ENCODE measurements at regions not wholly inside any gene's neighbourhood (a gene's known extent, or its start where the extent isn't known, plus 50 kb on each side); places are given as distances from the start of the nearest gene placed in this dataset.

DNA sequence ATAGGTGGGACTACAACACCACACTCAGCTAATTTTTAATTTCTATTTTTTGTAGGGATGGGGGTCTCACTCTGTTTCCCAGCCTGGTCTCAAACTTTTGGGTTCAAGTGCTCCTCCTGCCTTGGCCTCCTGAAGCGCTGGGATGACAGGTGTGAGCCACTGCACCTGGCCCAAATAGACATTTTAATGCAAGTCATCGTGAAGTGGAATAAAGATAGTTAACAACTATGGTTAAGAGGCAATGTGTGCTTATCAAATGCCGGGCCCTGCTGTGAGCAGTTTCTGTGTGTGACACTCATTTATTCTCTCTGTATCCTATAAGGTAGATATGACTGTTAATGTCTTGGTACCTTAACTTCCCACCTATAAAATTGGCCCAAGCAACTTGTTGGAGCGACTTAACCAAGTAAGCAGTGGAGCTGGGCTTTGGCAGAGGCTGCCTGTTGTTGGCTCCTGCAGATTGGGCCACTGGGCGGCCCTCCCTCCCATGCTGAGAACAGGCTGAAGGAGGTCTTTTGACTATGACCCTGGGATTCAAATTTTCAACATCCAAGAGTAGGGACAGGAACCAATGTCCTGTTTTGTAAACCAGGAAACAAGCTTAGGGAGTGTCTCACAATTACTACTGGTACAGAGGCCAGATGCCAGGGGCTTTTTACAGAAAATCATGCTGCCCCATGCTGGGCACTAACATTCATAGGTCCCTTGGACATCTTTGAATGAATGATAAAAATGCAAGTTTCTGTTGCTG is 450.7 kb downstream of the TSHZ3 start:
- no peaks in the 10 kb centered on the region for H3K4me1 ChIP-seq (ENCODE audit: insufficient read depth, low read length, poor library complexity, severe bottlenecking)
- H2AFZ ChIP-seq (ENCODE audit: low read length): no peak overlapping the region
- ChIA-PET POLR2A (interaction anchor here (0.6 kb wide), 1 partner anchor 1060 kb away, joined by 4 read pairs; no protein-coding TSS in a partner anchor), CTCF (ENCODE audit: unreplicated experiment) (no interaction called here)
- H3K4me3 ChIP-seq (ENCODE audit: low read depth, low read length, poor library complexity, severe bottlenecking): no peak overlapping the region
- no peaks in the 10 kb centered on the region for H4K20me1 ChIP-seq (ENCODE audit: insufficient read depth, low read length)
- no peak overlapping the region for H3K27ac ChIP-seq (ENCODE audit: low read depth, low read length, poor library complexity, severe bottlenecking)
- H3K79me2 ChIP-seq (ENCODE audit: insufficient read depth, low read depth, low read length): no peaks in the 10 kb centered on the region
- no TSS peak for BruUV-seq (replicated peaks)
- TF ChIP-seq, protein P1, sequence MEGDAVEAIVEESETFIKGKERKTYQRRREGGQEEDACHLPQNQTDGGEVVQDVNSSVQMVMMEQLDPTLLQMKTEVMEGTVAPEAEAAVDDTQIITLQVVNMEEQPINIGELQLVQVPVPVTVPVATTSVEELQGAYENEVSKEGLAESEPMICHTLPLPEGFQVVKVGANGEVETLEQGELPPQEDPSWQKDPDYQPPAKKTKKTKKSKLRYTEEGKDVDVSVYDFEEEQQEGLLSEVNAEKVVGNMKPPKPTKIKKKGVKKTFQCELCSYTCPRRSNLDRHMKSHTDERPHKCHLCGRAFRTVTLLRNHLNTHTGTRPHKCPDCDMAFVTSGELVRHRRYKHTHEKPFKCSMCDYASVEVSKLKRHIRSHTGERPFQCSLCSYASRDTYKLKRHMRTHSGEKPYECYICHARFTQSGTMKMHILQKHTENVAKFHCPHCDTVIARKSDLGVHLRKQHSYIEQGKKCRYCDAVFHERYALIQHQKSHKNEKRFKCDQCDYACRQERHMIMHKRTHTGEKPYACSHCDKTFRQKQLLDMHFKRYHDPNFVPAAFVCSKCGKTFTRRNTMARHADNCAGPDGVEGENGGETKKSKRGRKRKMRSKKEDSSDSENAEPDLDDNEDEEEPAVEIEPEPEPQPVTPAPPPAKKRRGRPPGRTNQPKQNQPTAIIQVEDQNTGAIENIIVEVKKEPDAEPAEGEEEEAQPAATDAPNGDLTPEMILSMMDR (conservative IDR thresholded peaks at IDR 0.05; ENCODE audit: low read length): no peak
- TF ChIP-seq EZH2phosphoT487 (IDR thresholded peaks at IDR 0.05; ENCODE audit: borderline replicate concordance, low read depth, low read length): no peak
- H3K9me2 ChIP-seq (ENCODE audit: insufficient read depth, low read length): no peaks in the 10 kb centered on the region
- H3K4me2 ChIP-seq (ENCODE audit: low read length): no peak overlapping the region
- DNase-seq (ENCODE audit: low spot score): peak; percentile 0
- no peaks in the 10 kb centered on the region for H3K9me3 ChIP-seq (ENCODE audit: low read length)
- H3K36me3 ChIP-seq (ENCODE audit: insufficient read depth, low read length): no peaks in the 10 kb centered on the region
- intact Hi-C loops (cut with micrococcal nuclease; ENCODE audit: unreplicated experiment): no loop called here

DNA sequence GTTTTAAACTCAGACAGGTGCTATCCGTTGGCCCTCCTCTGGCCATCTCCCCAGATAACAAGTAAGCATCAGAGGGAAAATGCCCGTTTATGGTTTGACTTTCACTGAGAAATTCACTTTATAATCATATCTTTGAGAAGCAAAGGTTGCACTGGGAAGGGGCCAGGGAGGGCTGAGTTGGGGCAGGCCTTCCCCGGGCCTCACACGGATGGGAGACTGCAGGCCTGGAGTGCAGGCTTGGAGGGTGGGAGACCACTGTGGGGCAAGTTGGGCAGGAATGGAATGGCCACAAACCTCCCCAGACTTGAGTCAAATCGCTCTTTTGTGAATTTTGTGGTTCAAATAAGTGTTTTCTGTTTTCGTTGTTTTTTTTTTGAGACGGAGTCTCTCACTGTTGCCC is 451.7 kb downstream of the TSHZ3 start:
- H3K4me3 ChIP-seq (ENCODE audit: low read depth, low read length, poor library complexity, severe bottlenecking): no peak overlapping the region
- H3K79me2 ChIP-seq (ENCODE audit: insufficient read depth, low read depth, low read length): no peaks in the 10 kb centered on the region
- POLR2A ChIA-PET: no interaction called here
- no peak overlapping the region for H2AFZ ChIP-seq (ENCODE audit: low read length)
- intact Hi-C loops (cut with micrococcal nuclease; ENCODE audit: unreplicated experiment): no loop called here
- H4K20me1 ChIP-seq (ENCODE audit: insufficient read depth, low read length): no peaks in the 10 kb centered on the region
- no peak overlapping the region for H3K27ac ChIP-seq (ENCODE audit: low read depth, low read length, poor library complexity, severe bottlenecking)
- BruUV-seq (replicated peaks): no TSS peak
- CTCF ChIA-PET (ENCODE audit: unreplicated experiment): no interaction called here
- H3K4me2 ChIP-seq (ENCODE audit: low read length): no peak overlapping the region
- no peaks in the 10 kb centered on the region for H3K9me2 ChIP-seq (ENCODE audit: insufficient read depth, low read length)
- H3K36me3 ChIP-seq (ENCODE audit: insufficient read depth, low read length): no peaks in the 10 kb centered on the region
- no peaks in the 10 kb centered on the region for H3K9me3 ChIP-seq (ENCODE audit: low read length)
- DNase-seq (ENCODE audit: low spot score): no peak
- no peaks in the 10 kb centered on the region for H3K4me1 ChIP-seq (ENCODE audit: insufficient read depth, low read length, poor library complexity, severe bottlenecking)
- TF ChIP-seq EZH2phosphoT487 (IDR thresholded peaks at IDR 0.05; ENCODE audit: borderline replicate concordance, low read depth, low read length): no peak
- TF ChIP-seq, protein P1 (conservative IDR thresholded peaks at IDR 0.05; ENCODE audit: low read length): no peak

DNA sequence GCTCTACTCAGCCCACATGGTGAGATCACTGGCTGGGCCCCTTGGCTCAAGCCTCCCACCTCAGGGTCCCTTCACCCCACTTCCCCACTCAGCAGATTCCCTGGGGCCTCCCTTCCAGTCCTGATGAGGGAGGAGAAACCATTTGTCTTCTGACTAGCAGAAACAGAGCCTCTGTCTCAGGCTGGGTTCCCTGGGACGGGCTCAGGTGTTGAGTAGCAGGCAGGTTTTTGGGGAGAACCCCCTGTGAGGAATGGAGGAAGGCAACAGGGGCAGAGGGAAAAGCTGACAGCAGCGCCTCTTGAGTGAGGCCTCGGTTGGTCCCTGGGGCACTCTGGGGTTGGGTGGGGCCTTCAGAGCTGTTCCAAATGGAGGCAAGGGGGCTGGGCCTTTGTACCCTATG is 452.2 kb downstream of the TSHZ3 start:
- no peak for TF ChIP-seq EZH2phosphoT487 (IDR thresholded peaks at IDR 0.05; ENCODE audit: borderline replicate concordance, low read depth, low read length)
- TF ChIP-seq, protein P1 (conservative IDR thresholded peaks at IDR 0.05; ENCODE audit: low read length): no peak
- H3K36me3 ChIP-seq (ENCODE audit: insufficient read depth, low read length): no peaks in the 10 kb centered on the region
- ChIA-PET POLR2A (no interaction called here), CTCF (ENCODE audit: unreplicated experiment) (no interaction called here)
- H3K4me1 ChIP-seq (ENCODE audit: insufficient read depth, low read length, poor library complexity, severe bottlenecking): no peaks in the 10 kb centered on the region
- H3K9me3 ChIP-seq (ENCODE audit: low read length): no peaks in the 10 kb centered on the region
- intact Hi-C loops (cut with micrococcal nuclease; ENCODE audit: unreplicated experiment): no loop called here
- no peak overlapping the region for H2AFZ ChIP-seq (ENCODE audit: low read length)
- no peaks in the 10 kb centered on the region for H4K20me1 ChIP-seq (ENCODE audit: insufficient read depth, low read length)
- DNase-seq (ENCODE audit: low spot score): no peak
- no peak overlapping the region for H3K27ac ChIP-seq (ENCODE audit: low read depth, low read length, poor library complexity, severe bottlenecking)
- H3K79me2 ChIP-seq (ENCODE audit: insufficient read depth, low read depth, low read length): no peaks in the 10 kb centered on the region
- H3K4me2 ChIP-seq (ENCODE audit: low read length): no peak overlapping the region
- no TSS peak for BruUV-seq (replicated peaks)
- no peak overlapping the region for H3K4me3 ChIP-seq (ENCODE audit: low read depth, low read length, poor library complexity, severe bottlenecking)
- no peaks in the 10 kb centered on the region for H3K9me2 ChIP-seq (ENCODE audit: insufficient read depth, low read length)
